Right lobe of liver (tissue), 4 donors: ENCODE measurements at regions not wholly inside any gene's neighbourhood (a gene's known extent, or its start where the extent isn't known, plus 50 kb on each side); places are given as distances from the start of the nearest gene placed in this dataset.

Experiments
- CTCF ChIP-seq, 4 donors: fragments of 200-600 bp in 3 of 4; fragments of 450-650 bp in 1 of 4; IDR thresholded peaks; one replicate each; pipeline versions ENCODE4 v1.5.1 to v1.8.0; 2016 to 2022; ENCODE audit warnings: antibody characterized with exemption in 4 of 4, mild to moderate bottlenecking in 2 of 4
- POLR2A ChIP-seq: fragments of 450-650 bp; IDR thresholded peaks from one replicate; pipeline ENCODE4 v1.6.1; 2017; ENCODE audit warnings: antibody characterized with exemption, mild to moderate bottlenecking
- donor health status: DM: no; HTN: no; CAD: no.
- donor health status: DM: no; HTN: no; CAD: no.
- donor health status: DM: no; HTN: yes; CAD: no.

- TF ChIP-seq CTCF (IDR thresholded peaks at IDR 0.05), result no peak
- TF ChIP-seq POLR2A, result no peak
Measured at GRCh38 chr15:93158097-93158900, 69.3 kb upstream of the RGMA start.
